ENCODE measurements at regions not wholly inside any gene's neighbourhood (a gene's known extent, or its start where the extent isn't known, plus 50 kb on each side); places are given as distances from the start of the nearest gene placed in this dataset.
"Not testable (repeated sequence)": the region's sequence is repeated elsewhere in the genome, so short reads cannot be mapped to it uniquely, and the experiment has no call there.

- Mint-ChIP-seq H3K4me1 (no peaks in the 10 kb centered on the region), H3K27ac (no peak overlapping the region), H3K9me3 (peaks cover 39% of the 10 kb centered on the region), H3K4me3 (no peak overlapping the region), H3K27me3 (ENCODE audit: insufficient read depth) (no peaks in the 10 kb centered on the region), H3K36me3 (ENCODE audit: low read depth) (no peaks in the 10 kb centered on the region)
- Histone ChIP-seq H3K4me1 (ENCODE audit: control insufficient read depth, insufficient read depth, low read length) (no peaks in the 10 kb centered on the region), H3K27me3 (ENCODE audit: control insufficient read depth, insufficient read depth, low read length, poor library complexity, severe bottlenecking) (no peaks in the 10 kb centered on the region), H3K36me3 (ENCODE audit: control insufficient read depth, insufficient read depth, low read length) (no peaks in the 10 kb centered on the region), H3K9me3 (ENCODE audit: control insufficient read depth, low read length) (no peaks in the 10 kb centered on the region), H3K27ac (ENCODE audit: low read depth, low read length) (no peak overlapping the region), H3K4me3 (ENCODE audit: low read length) (no peak overlapping the region), H3K9ac (ENCODE audit: extremely low read depth, low read length, poor library complexity, severe bottlenecking) (no peak overlapping the region)
- TF ChIP-seq CTCF (conservative IDR thresholded peaks at IDR 0.05): no peak
- 75 to 80% methylated on average over 1 to 3 of the region's 4 CpGs for WGBS, 2 experiments (ENCODE audit: insufficient coverage in 1 of 2, insufficient read length in 1 of 2)
- no peak for DNase-seq
Measured at GRCh38 chrX:67044029-67044653, 405.3 kb upstream of the EDA2R start.

- no peak for DNase-seq
- H3K9ac ChIP-seq (ENCODE audit: extremely low read depth, low read length, poor library complexity, severe bottlenecking): no peak overlapping the region
- no peaks in the 10 kb centered on the region for H3K27me3 ChIP-seq (ENCODE audit: control insufficient read depth, insufficient read depth, low read length, poor library complexity, severe bottlenecking)
- no peak overlapping the region for H3K27ac ChIP-seq (ENCODE audit: low read depth, low read length)
- H3K9me3 Mint-ChIP-seq: peaks cover 61% of the 10 kb centered on the region
- no peak overlapping the region for H3K4me3 ChIP-seq (ENCODE audit: low read length)
- 89% methylated on average over 1 of the region's 1 CpG; no CpG with 5 or more reads in 1 of the 2 experiments for WGBS, 2 experiments (ENCODE audit: insufficient coverage in 1 of 2, insufficient read length in 1 of 2)
- H3K36me3 ChIP-seq (ENCODE audit: control insufficient read depth, insufficient read depth, low read length): no peaks in the 10 kb centered on the region
- TF ChIP-seq CTCF (conservative IDR thresholded peaks at IDR 0.05): no peak
- no peaks in the 10 kb centered on the region for H3K27me3 Mint-ChIP-seq (ENCODE audit: insufficient read depth)
- no peak overlapping the region for H3K4me3 Mint-ChIP-seq
- no peaks in the 10 kb centered on the region for H3K9me3 ChIP-seq (ENCODE audit: control insufficient read depth, low read length)
- peaks cover 2% of the 10 kb centered on the region for H3K4me1 Mint-ChIP-seq
- no peaks in the 10 kb centered on the region for H3K36me3 Mint-ChIP-seq (ENCODE audit: low read depth)
- H3K27ac Mint-ChIP-seq: no peak overlapping the region
- no peaks in the 10 kb centered on the region for H3K4me1 ChIP-seq (ENCODE audit: control insufficient read depth, insufficient read depth, low read length)
Measured at GRCh38 chrX:67004451-67004850, 365.6 kb upstream of the EDA2R start.

- H3K9ac ChIP-seq (ENCODE audit: extremely low read depth, low read length, poor library complexity, severe bottlenecking): no peak overlapping the region
- H3K4me3 Mint-ChIP-seq: no peak overlapping the region
- H3K27me3 Mint-ChIP-seq (ENCODE audit: insufficient read depth): no peaks in the 10 kb centered on the region
- no peak for TF ChIP-seq CTCF (conservative IDR thresholded peaks at IDR 0.05)
- no peak overlapping the region for H3K27ac Mint-ChIP-seq
- H3K4me3 ChIP-seq (ENCODE audit: low read length): no peak overlapping the region
- H3K36me3 ChIP-seq (ENCODE audit: control insufficient read depth, insufficient read depth, low read length): no peaks in the 10 kb centered on the region
- no peaks in the 10 kb centered on the region for H3K27me3 ChIP-seq (ENCODE audit: control insufficient read depth, insufficient read depth, low read length, poor library complexity, severe bottlenecking)
- WGBS, 2 experiments (ENCODE audit: insufficient coverage in 1 of 2, insufficient read length in 1 of 2): 70% methylated on average over 1 of the region's 2 CpGs; no CpG with 5 or more reads in 1 of the 2 experiments
- no peak overlapping the region for H3K27ac ChIP-seq (ENCODE audit: low read depth, low read length)
- no peaks in the 10 kb centered on the region for H3K9me3 ChIP-seq (ENCODE audit: control insufficient read depth, low read length)
- H3K4me1 Mint-ChIP-seq: no peaks in the 10 kb centered on the region
- no peaks in the 10 kb centered on the region for H3K4me1 ChIP-seq (ENCODE audit: control insufficient read depth, insufficient read depth, low read length)
- DNase-seq: peak; percentile 61
- peaks cover 57% of the 10 kb centered on the region for H3K9me3 Mint-ChIP-seq
- no peaks in the 10 kb centered on the region for H3K36me3 Mint-ChIP-seq (ENCODE audit: low read depth)
Measured at GRCh38 chrX:66994729-66995128, 355.9 kb upstream of the EDA2R start.

- H3K9me3 ChIP-seq (ENCODE audit: control insufficient read depth, low read length); H3K4me1 ChIP-seq (ENCODE audit: control insufficient read depth, insufficient read depth, low read length); H3K27me3 Mint-ChIP-seq (ENCODE audit: insufficient read depth); H3K27me3 ChIP-seq (ENCODE audit: control insufficient read depth, insufficient read depth, low read length, poor library complexity, severe bottlenecking); H3K27ac Mint-ChIP-seq; H3K36me3 Mint-ChIP-seq (ENCODE audit: low read depth); H3K4me1 Mint-ChIP-seq; H3K36me3 ChIP-seq (ENCODE audit: control insufficient read depth, insufficient read depth, low read length); H3K4me3 ChIP-seq (ENCODE audit: low read length); H3K4me3 Mint-ChIP-seq; DNase-seq; H3K27ac ChIP-seq (ENCODE audit: low read depth, low read length); H3K9ac ChIP-seq (ENCODE audit: extremely low read depth, low read length, poor library complexity, severe bottlenecking): not testable (repeated sequence)
- 80 to 93% methylated on average over 1 to 2 of the region's 2 CpGs for WGBS, 2 experiments (ENCODE audit: insufficient coverage in 1 of 2, insufficient read length in 1 of 2)
- H3K9me3 Mint-ChIP-seq: peaks cover 63% of the 10 kb centered on the region
Measured at GRCh38 chrX:66992077-66992476, 353.2 kb upstream of the EDA2R start.

Data from endodermal cell (in vitro differentiated cells).